8988T (cell line): ENCODE measurements at regions not wholly inside any gene's neighbourhood (a gene's known extent, or its start where the extent isn't known, plus 50 kb on each side); places are given as distances from the start of the nearest gene placed in this dataset.
"Not testable (repeated sequence)": the region's sequence is repeated elsewhere in the genome, so short reads cannot be mapped to it uniquely, and the experiment has no call there.

Source experiments
- DNase-seq: peaks from one replicate; pipeline ENCODE4 v3.0.0; 2011

- no peak for DNase-seq
Observed at GRCh38 chr2:106004851-106005250, 189.2 kb downstream of the UXS1 start.

- DNase-seq, result no peak
Observed at GRCh38 chr2:105999211-105999989, 194.7 kb downstream of the UXS1 start.

GRCh38 chr2:105997711-105998110, 196.4 kb downstream of the UXS1 start:
- DNase-seq, result no peak

GRCh38 chr2:105990624-105991023, 203.5 kb downstream of the UXS1 start:
- no peak for DNase-seq

- not testable (repeated sequence) for DNase-seq
Observed at GRCh38 chr2:105989803-105990202, 204.3 kb downstream of the UXS1 start.

- no peak for DNase-seq
Observed at GRCh38 chr2:105989070-105989469, 205.0 kb downstream of the UXS1 start.

- DNase-seq, result no peak
Observed at GRCh38 chr2:105977807-105978206, 216.3 kb downstream of the UXS1 start.

GRCh38 chr2:105977212-105977611, 216.9 kb downstream of the UXS1 start:
- DNase-seq, result peak; percentile 53

GRCh38 chr2:105974812-105975211, 219.3 kb downstream of the UXS1 start:
- DNase-seq, result no peak

- DNase-seq, result no peak
Observed at GRCh38 chr2:105972927-105973326, 221.2 kb downstream of the UXS1 start.

GRCh38 chr2:105972246-105972645, 221.9 kb downstream of the UXS1 start:
- no peak for DNase-seq

GRCh38 chr2:105969552-105969951, 224.5 kb downstream of the UXS1 start:
- DNase-seq, result no peak

- DNase-seq, result no peak
Observed at GRCh38 chr2:105962221-105962620, 217.5 kb downstream of the NCK2 start.

GRCh38 chr2:105961599-105962146, 217.0 kb downstream of the NCK2 start:
- DNase-seq, result no peak

- DNase-seq, result no peak
Observed at GRCh38 chr2:105959357-105959756, 214.6 kb downstream of the NCK2 start.

GRCh38 chr2:105954891-105955290, 210.2 kb downstream of the NCK2 start:
- no peak for DNase-seq

- DNase-seq, result no peak
Observed at GRCh38 chr2:105953942-105954341, 209.2 kb downstream of the NCK2 start.

- DNase-seq, result no peak
Observed at GRCh38 chr2:105952131-105952530, 207.4 kb downstream of the NCK2 start.

GRCh38 chr2:105951384-105951694, 206.6 kb downstream of the NCK2 start:
- DNase-seq, result no peak

- DNase-seq, result no peak
Observed at GRCh38 chr2:105950521-105951383, 206.0 kb downstream of the NCK2 start.

- DNase-seq, result no peak
Observed at GRCh38 chr2:105943977-105944376, 199.3 kb downstream of the NCK2 start.
